Osteoblast (primary cell): ENCODE measurements at regions not wholly inside any gene's neighbourhood (a gene's known extent, or its start where the extent isn't known, plus 50 kb on each side); places are given as distances from the start of the nearest gene placed in this dataset.

ENCODE experiments used
- DNase-seq: peaks from one replicate; pipeline ENCODE4 v3.0.0; 2011; ENCODE audit warnings: low spot score, mixed read lengths; ENCODE audit not compliant: insufficient read length; ENCODE audit errors: missing footprints
- H2AFZ ChIP-seq: 2 replicates; pipeline ENCODE4 v1.6.0; 2011; ENCODE audit warnings: mild to moderate bottlenecking, low read length
- H3K27ac ChIP-seq: 2 replicates; pipeline ENCODE4 v1.5.1; 2011; ENCODE audit warnings: mild to moderate bottlenecking, low read depth, low read length, moderate library complexity
- H3K27me3 ChIP-seq: 2 replicates; pipeline ENCODE4 v1.6.0; 2012; ENCODE audit warnings: mild to moderate bottlenecking, control low read depth, inconsistent platforms, low read length, moderate library complexity; ENCODE audit not compliant: insufficient read depth
- H3K36me3 ChIP-seq: 2 replicates; pipeline ENCODE4 v1.5.1; 2011; ENCODE audit warnings: mild to moderate bottlenecking, low read length, control low read depth, moderate library complexity; ENCODE audit not compliant: insufficient read depth
- H3K4me1 ChIP-seq: 2 replicates; pipeline ENCODE4 v1.5.1; 2011; ENCODE audit warnings: mild to moderate bottlenecking, low read length, control low read depth, moderate library complexity; ENCODE audit not compliant: insufficient read depth
- H3K4me2 ChIP-seq: 2 replicates; pipeline ENCODE4 v1.6.0; 2011; ENCODE audit warnings: mild to moderate bottlenecking, low read length; ENCODE audit not compliant: insufficient read depth
- H3K4me3 ChIP-seq: fragments of 200-600 bp; sonication (generic); 3 replicates; pipeline ENCODE4 v1.5.1; 2012; ENCODE audit warnings: mild to moderate bottlenecking, low read length, inconsistent platforms; ENCODE audit not compliant: insufficient read depth
- H3K79me2 ChIP-seq: 2 replicates; pipeline ENCODE4 v1.6.0; 2012; ENCODE audit warnings: mild to moderate bottlenecking, low read length, control low read depth, inconsistent platforms; ENCODE audit not compliant: insufficient read depth
- H3K9me3 ChIP-seq: 2 replicates; pipeline ENCODE4 v1.5.1; 2011; ENCODE audit warnings: low read depth, low read length, control low read depth
- H4K20me1 ChIP-seq: 2 replicates; pipeline ENCODE4 v1.6.0; 2012; ENCODE audit warnings: mild to moderate bottlenecking, low read length, control low read depth; ENCODE audit not compliant: insufficient read depth
- TF ChIP-seq, protein P1 (sequence below): IDR thresholded peaks from 2 replicates; pipeline ENCODE4 v1.5.1; 2011; ENCODE audit warnings: mild to moderate bottlenecking, low read depth, low read length, moderate library complexity; ENCODE audit errors: extremely low read depth

GRCh38 chr3:194204042-194204987 is 68.4 kb downstream of the HES1 start:
- H3K4me1 ChIP-seq, result no peaks in the 10 kb centered on the region
- no peak overlapping the region for H2AFZ ChIP-seq
- H3K4me2 ChIP-seq, result no peak overlapping the region
- no peaks in the 10 kb centered on the region for H4K20me1 ChIP-seq
- no peaks in the 10 kb centered on the region for H3K9me3 ChIP-seq
- H3K27ac ChIP-seq, result no peak overlapping the region
- no peaks in the 10 kb centered on the region for H3K79me2 ChIP-seq
- H3K36me3 ChIP-seq, result no peaks in the 10 kb centered on the region
- DNase-seq, result peak; percentile 76
- TF ChIP-seq, protein P1, sequence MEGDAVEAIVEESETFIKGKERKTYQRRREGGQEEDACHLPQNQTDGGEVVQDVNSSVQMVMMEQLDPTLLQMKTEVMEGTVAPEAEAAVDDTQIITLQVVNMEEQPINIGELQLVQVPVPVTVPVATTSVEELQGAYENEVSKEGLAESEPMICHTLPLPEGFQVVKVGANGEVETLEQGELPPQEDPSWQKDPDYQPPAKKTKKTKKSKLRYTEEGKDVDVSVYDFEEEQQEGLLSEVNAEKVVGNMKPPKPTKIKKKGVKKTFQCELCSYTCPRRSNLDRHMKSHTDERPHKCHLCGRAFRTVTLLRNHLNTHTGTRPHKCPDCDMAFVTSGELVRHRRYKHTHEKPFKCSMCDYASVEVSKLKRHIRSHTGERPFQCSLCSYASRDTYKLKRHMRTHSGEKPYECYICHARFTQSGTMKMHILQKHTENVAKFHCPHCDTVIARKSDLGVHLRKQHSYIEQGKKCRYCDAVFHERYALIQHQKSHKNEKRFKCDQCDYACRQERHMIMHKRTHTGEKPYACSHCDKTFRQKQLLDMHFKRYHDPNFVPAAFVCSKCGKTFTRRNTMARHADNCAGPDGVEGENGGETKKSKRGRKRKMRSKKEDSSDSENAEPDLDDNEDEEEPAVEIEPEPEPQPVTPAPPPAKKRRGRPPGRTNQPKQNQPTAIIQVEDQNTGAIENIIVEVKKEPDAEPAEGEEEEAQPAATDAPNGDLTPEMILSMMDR, result no peak
- H3K27me3 ChIP-seq, result peaks cover 40% of the 10 kb centered on the region
- H3K4me3 ChIP-seq, result no peak overlapping the region

DNA sequence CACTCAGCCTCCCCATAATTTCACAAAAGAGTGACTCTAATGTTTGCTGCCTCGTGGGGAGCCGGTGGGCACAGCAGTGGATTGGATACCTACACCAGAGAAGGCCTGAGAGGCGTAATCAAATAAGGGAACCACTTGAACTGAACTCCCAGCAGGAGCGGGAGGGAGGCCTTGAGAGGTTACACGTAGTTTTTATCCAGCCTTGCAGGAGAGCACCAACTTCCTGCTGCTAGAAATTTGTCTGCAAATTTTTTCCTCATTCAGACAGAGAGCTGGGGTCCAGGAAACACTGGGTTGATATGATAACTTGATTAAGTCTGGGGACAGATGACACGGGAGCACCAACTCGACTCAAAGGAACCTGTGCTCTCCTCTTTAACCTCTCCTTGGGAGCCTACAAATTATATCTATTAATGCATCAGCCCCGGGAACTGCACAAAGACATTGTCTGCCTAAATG is 69.8 kb downstream of the HES1 start:
- Histone ChIP-seq H3K27ac (no peak overlapping the region), H2AFZ (no peak overlapping the region), H4K20me1 (no peaks in the 10 kb centered on the region), H3K27me3 (peaks cover 37% of the 10 kb centered on the region), H3K4me3 (no peak overlapping the region), H3K36me3 (no peaks in the 10 kb centered on the region), H3K4me2 (no peak overlapping the region), H3K79me2 (no peaks in the 10 kb centered on the region), H3K4me1 (no peaks in the 10 kb centered on the region), H3K9me3 (no peaks in the 10 kb centered on the region)
- DNase-seq, result peak; percentile 21
- TF ChIP-seq, protein P1, result no peak

DNA sequence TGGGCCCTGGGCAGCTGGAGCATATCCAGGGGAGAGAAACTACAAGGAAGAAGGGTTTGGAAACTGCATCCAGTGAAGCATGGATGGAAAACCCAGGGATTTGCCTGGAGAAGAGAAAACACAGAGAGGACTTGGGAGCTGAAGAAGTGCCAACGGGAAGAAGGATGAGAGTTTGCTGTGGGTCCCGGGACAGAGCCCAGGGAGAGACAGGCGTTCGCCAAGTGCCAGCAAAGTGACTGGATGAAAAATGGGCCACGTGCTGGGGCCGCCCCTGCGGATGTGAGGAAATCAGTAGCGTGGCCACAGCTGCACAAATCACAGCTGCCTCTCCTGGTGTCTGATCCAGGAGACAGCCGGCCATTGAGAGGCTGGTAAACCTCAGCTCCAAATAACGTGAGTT is 70.4 kb downstream of the HES1 start:
- peak; percentile 25 for DNase-seq
- Histone ChIP-seq H3K4me1 (no peaks in the 10 kb centered on the region), H3K27ac (no peak overlapping the region), H3K27me3 (peaks cover 33% of the 10 kb centered on the region), H3K36me3 (no peaks in the 10 kb centered on the region), H3K9me3 (no peaks in the 10 kb centered on the region), H3K79me2 (no peaks in the 10 kb centered on the region), H3K4me3 (no peak overlapping the region), H3K4me2 (no peak overlapping the region), H2AFZ (no peak overlapping the region), H4K20me1 (no peaks in the 10 kb centered on the region)
- TF ChIP-seq, protein P1, result no peak

DNA sequence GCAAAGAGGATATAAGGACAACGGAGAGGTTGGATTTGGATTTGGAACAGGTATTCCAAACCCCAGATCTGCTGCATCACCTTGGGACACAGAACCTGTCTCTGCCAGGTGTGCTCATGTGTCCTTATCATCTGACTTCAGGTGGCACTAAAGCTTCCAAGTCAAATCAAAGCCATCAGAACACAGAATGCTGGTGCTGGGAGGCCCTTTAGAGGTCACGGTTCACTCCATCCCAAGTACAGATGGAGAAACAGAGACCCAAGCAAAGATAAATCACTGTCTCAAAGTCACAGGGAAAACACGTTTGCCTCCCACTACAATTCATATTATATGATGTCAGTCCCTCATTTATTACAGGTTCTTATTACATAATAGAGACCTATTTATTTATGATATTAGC is 72.8 kb downstream of the HES1 start:
- H3K27ac ChIP-seq, result no peak overlapping the region
- H2AFZ ChIP-seq, result no peak overlapping the region
- H3K4me2 ChIP-seq, result no peak overlapping the region
- TF ChIP-seq, protein P1, result no peak
- no peak for DNase-seq
- H3K4me3 ChIP-seq, result no peak overlapping the region
- H3K36me3 ChIP-seq, result no peaks in the 10 kb centered on the region
- no peaks in the 10 kb centered on the region for H3K79me2 ChIP-seq
- no peaks in the 10 kb centered on the region for H3K9me3 ChIP-seq
- peaks cover 28% of the 10 kb centered on the region for H3K27me3 ChIP-seq
- no peaks in the 10 kb centered on the region for H3K4me1 ChIP-seq
- H4K20me1 ChIP-seq, result no peaks in the 10 kb centered on the region
